ENCODE measurements at regions not wholly inside any gene's neighbourhood (a gene's known extent, or its start where the extent isn't known, plus 50 kb on each side); places are given as distances from the start of the nearest gene placed in this dataset.

- no peak for DNase-seq
- Mint-ChIP-seq H3K27ac (peak overlapping the region; percentile 19), H3K9me3 (no peaks in the 10 kb centered on the region), H3K4me1 (peaks cover 43% of the 10 kb centered on the region), H3K4me3 (no peak overlapping the region), H3K36me3 (ENCODE audit: low read depth) (no peaks in the 10 kb centered on the region), H3K27me3 (no peaks in the 10 kb centered on the region)
- POLR2A ChIA-PET = interaction anchor here (1.0 kb wide), 1 partner anchor 17 kb away, joined by 6 read pairs; no protein-coding TSS in a partner anchor
- no peak for ATAC-seq (ENCODE audit: low read depth)
- no peak for TF ChIP-seq CTCF (IDR thresholded peaks at IDR 0.05)
- intact Hi-C loops (cut with micrococcal nuclease) = loop anchor here (1.0 to 5.0 kb wide), 3 partner anchors 8 to 35 kb away; no protein-coding TSS in a partner anchor
- CTCF ChIA-PET = interaction anchor here (1.0 to 1.7 kb wide), 2 partner anchors 85 to 343 kb away, joined by 3 read pairs; no protein-coding TSS in a partner anchor
These were observed 85.2 kb upstream of the ITGA4 start for GRCh38 chr2:181371782-181372645.

- POLR2A ChIA-PET = interaction anchor here (1.0 kb wide), 1 partner anchor 18 kb away, joined by 6 read pairs; no protein-coding TSS in a partner anchor
These were observed 84.5 kb upstream of the ITGA4 start for GRCh38 chr2:181372646-181373040.

GRCh38 chr2:181374781-181375675 is 82.2 kb upstream of the ITGA4 start:
- H3K27me3 Mint-ChIP-seq = no peaks in the 10 kb centered on the region
- H3K36me3 Mint-ChIP-seq (ENCODE audit: low read depth) = no peaks in the 10 kb centered on the region
- H3K9me3 Mint-ChIP-seq = no peaks in the 10 kb centered on the region
- H3K27ac Mint-ChIP-seq = no peak overlapping the region
- ChIA-PET CTCF (interaction anchor here (1.8 kb wide), 1 partner anchor 23 kb away, joined by 5 read pairs; no protein-coding TSS in a partner anchor), POLR2A (interaction anchor here (0.8 kb wide), 1 partner anchor 19 kb away, joined by 3 read pairs; no protein-coding TSS in a partner anchor)
- peaks cover 49% of the 10 kb centered on the region for H3K4me1 Mint-ChIP-seq
- ATAC-seq (ENCODE audit: low read depth) (peak; percentile 72), DNase-seq (no peak)
- H3K4me3 Mint-ChIP-seq = no peak overlapping the region
- TF ChIP-seq CTCF (IDR thresholded peaks at IDR 0.05) = no peak
- intact Hi-C loops (cut with micrococcal nuclease) = loop anchor here (5.0 kb wide), 1 partner anchor 38 kb away; no protein-coding TSS in a partner anchor

More at GRCh38 chr2:181372646-181373040, 84.5 kb upstream of the ITGA4 start:
- Mint-ChIP-seq H3K27ac (peak overlapping the region; percentile 19), H3K9me3 (no peaks in the 10 kb centered on the region), H3K4me1 (peaks cover 44% of the 10 kb centered on the region), H3K27me3 (no peaks in the 10 kb centered on the region), H3K36me3 (ENCODE audit: low read depth) (no peaks in the 10 kb centered on the region), H3K4me3 (no peak overlapping the region)
- CTCF ChIA-PET = interaction anchor here (1.0 to 1.7 kb wide), 2 partner anchors 84 to 343 kb away, joined by 3 read pairs; no protein-coding TSS in a partner anchor
- intact Hi-C loops (cut with micrococcal nuclease) = loop anchor here (1.0 to 5.0 kb wide), 3 partner anchors 8 to 35 kb away; no protein-coding TSS in a partner anchor
- DNase-seq = no peak
- TF ChIP-seq CTCF (IDR thresholded peaks at IDR 0.05) = no peak
- no peak for ATAC-seq (ENCODE audit: low read depth)

GRCh38 chr2:181376442-181376841 is 80.7 kb upstream of the ITGA4 start:
- DNase-seq = no peak
- ChIA-PET POLR2A (no interaction called here), CTCF (no interaction called here)
- peaks cover 54% of the 10 kb centered on the region for H3K4me1 Mint-ChIP-seq
- TF ChIP-seq CTCF (IDR thresholded peaks at IDR 0.05) = no peak
- no peaks in the 10 kb centered on the region for H3K27me3 Mint-ChIP-seq
- H3K27ac Mint-ChIP-seq = no peak overlapping the region
- intact Hi-C loops (cut with micrococcal nuclease) = loop anchor here (2.0 kb wide), 1 partner anchor 14 kb away; no protein-coding TSS in a partner anchor
- no peak overlapping the region for H3K4me3 Mint-ChIP-seq
- no peaks in the 10 kb centered on the region for H3K36me3 Mint-ChIP-seq (ENCODE audit: low read depth)
- no peak for ATAC-seq (ENCODE audit: low read depth)
- H3K9me3 Mint-ChIP-seq = no peaks in the 10 kb centered on the region
